ENCODE measurements at regions not wholly inside any gene's neighbourhood (a gene's known extent, or its start where the extent isn't known, plus 50 kb on each side); places are given as distances from the start of the nearest gene placed in this dataset.

DNA sequence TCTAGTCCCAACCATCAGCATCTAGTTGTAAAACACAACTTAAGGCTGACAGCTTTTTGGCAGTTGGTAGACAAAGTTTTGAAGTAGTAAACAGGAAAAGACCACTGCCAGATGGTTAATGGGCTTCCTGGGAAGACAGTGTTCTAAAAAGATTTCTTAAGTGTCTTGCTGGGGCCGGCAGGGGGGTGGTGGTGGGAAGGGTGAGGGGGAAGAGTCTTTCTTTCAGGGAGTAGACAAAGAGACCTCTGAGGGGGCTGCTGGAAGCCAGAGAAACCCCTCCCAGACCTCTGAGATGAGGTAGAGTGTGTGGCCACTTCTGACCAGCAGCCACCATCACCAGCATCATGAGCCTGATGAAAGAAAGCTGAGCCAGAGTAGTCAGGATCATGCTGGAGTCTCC is 784.9 kb downstream of the TENT5A start:
- TF ChIP-seq GATA3 (IDR thresholded peaks at IDR 0.05; ENCODE audit: low read depth, low read length) (no peak), GATA2 (IDR thresholded peaks at IDR 0.05; ENCODE audit: low read depth, low read length) (no peak)
